NCI-H2227 (cell line): ENCODE measurements at regions not wholly inside any gene's neighbourhood (a gene's known extent, or its start where the extent isn't known, plus 50 kb on each side); places are given as distances from the start of the nearest gene placed in this dataset.
"Not testable (repeated sequence)": the region's sequence is repeated elsewhere in the genome, so short reads cannot be mapped to it uniquely, and the experiment has no call there.

Source experiments
- DNase-seq: peaks from one replicate; lab custom pipeline; 2025; ENCODE audit not compliant: unreplicated experiment; lab: John Stamatoyannopoulos, UW

GRCh38 chr6:114718716-114719270, 376.0 kb upstream of the HS3ST5 start:
- DNase-seq = no peak

GRCh38 chr6:114718186-114718585, 375.4 kb upstream of the HS3ST5 start:
- DNase-seq = no peak

- no peak for DNase-seq
These were observed 372.1 kb upstream of the HS3ST5 start for GRCh38 chr6:114714836-114715507.

GRCh38 chr6:114713690-114714089, 370.9 kb upstream of the HS3ST5 start:
- no peak for DNase-seq

- no peak for DNase-seq
These were observed 369.4 kb upstream of the HS3ST5 start for GRCh38 chr6:114712129-114712662.

GRCh38 chr6:114707081-114707620, 364.3 kb upstream of the HS3ST5 start:
- peak; percentile 1 for DNase-seq

GRCh38 chr6:114690625-114691024, 347.8 kb upstream of the HS3ST5 start:
- no peak for DNase-seq

- no peak for DNase-seq
These were observed 316.7 kb upstream of the HS3ST5 start for GRCh38 chr6:114659513-114659912.

GRCh38 chr6:114651611-114652010, 308.8 kb upstream of the HS3ST5 start:
- DNase-seq = no peak

- no peak for DNase-seq
These were observed 308.1 kb upstream of the HS3ST5 start for GRCh38 chr6:114650891-114651290.

- no peak for DNase-seq
These were observed 306.5 kb upstream of the HS3ST5 start for GRCh38 chr6:114649298-114649697.

GRCh38 chr6:114648847-114649246, 306.0 kb upstream of the HS3ST5 start:
- no peak for DNase-seq

GRCh38 chr6:114638341-114638740, 295.5 kb upstream of the HS3ST5 start:
- DNase-seq = no peak

- no peak for DNase-seq
These were observed 291.2 kb upstream of the HS3ST5 start for GRCh38 chr6:114634016-114634415.

- DNase-seq = not testable (repeated sequence)
These were observed 283.4 kb upstream of the HS3ST5 start for GRCh38 chr6:114626226-114626625.

GRCh38 chr6:114619621-114620200, 276.9 kb upstream of the HS3ST5 start:
- DNase-seq = no peak

GRCh38 chr6:114611696-114612095, 268.9 kb upstream of the HS3ST5 start:
- DNase-seq = no peak

- DNase-seq = no peak
These were observed 265.3 kb upstream of the HS3ST5 start for GRCh38 chr6:114608091-114608490.

- DNase-seq = no peak
These were observed 262.8 kb upstream of the HS3ST5 start for GRCh38 chr6:114605656-114606055.

- no peak for DNase-seq
These were observed 257.6 kb upstream of the HS3ST5 start for GRCh38 chr6:114600381-114600780.

- no peak for DNase-seq
These were observed 252.8 kb upstream of the HS3ST5 start for GRCh38 chr6:114595591-114595990.

GRCh38 chr6:114595186-114595585, 252.4 kb upstream of the HS3ST5 start:
- no peak for DNase-seq
